ENCODE measurements at regions not wholly inside any gene's neighbourhood (a gene's known extent, or its start where the extent isn't known, plus 50 kb on each side); places are given as distances from the start of the nearest gene placed in this dataset.

- no peak for DNase-seq
Observed at GRCh38 chr1:222097588-222097987, 355.7 kb upstream of the DUSP10 start.

GRCh38 chr1:222096883-222097282, 355.0 kb upstream of the DUSP10 start:
- no peak for DNase-seq

- no peak for DNase-seq
Observed at GRCh38 chr1:222096476-222096772, 354.5 kb upstream of the DUSP10 start.

- peak; percentile 13 to 43 (median 28) for DNase-seq
Observed at GRCh38 chr1:222095606-222096475, 354.0 kb upstream of the DUSP10 start.

GRCh38 chr1:222093518-222093917, 351.6 kb upstream of the DUSP10 start:
- no peak for DNase-seq

- no peak for DNase-seq
Observed at GRCh38 chr1:222090103-222090502, 348.2 kb upstream of the DUSP10 start.

GRCh38 chr1:222087221-222087920, 345.5 kb upstream of the DUSP10 start:
- DNase-seq, result no peak

- no peak for DNase-seq
Observed at GRCh38 chr1:222084996-222085395, 343.1 kb upstream of the DUSP10 start.

- DNase-seq, result no peak
Observed at GRCh38 chr1:222084048-222084447, 342.2 kb upstream of the DUSP10 start.

GRCh38 chr1:222081859-222082258, 340.0 kb upstream of the DUSP10 start:
- DNase-seq, result no peak

GRCh38 chr1:222079566-222079965, 337.7 kb upstream of the DUSP10 start:
- DNase-seq, result no peak

- no peak for DNase-seq
Observed at GRCh38 chr1:222077206-222077605, 335.3 kb upstream of the DUSP10 start.

GRCh38 chr1:222074317-222074716, 332.4 kb upstream of the DUSP10 start:
- no peak for DNase-seq

- DNase-seq, result no peak
Observed at GRCh38 chr1:222073307-222073995, 331.6 kb upstream of the DUSP10 start.

- no peak for DNase-seq
Observed at GRCh38 chr1:222071387-222071786, 329.5 kb upstream of the DUSP10 start.

- DNase-seq, result no peak
Observed at GRCh38 chr1:222068937-222069336, 327.0 kb upstream of the DUSP10 start.

- no peak for DNase-seq
Observed at GRCh38 chr1:222068101-222068500, 326.2 kb upstream of the DUSP10 start.

- DNase-seq, result no peak
Observed at GRCh38 chr1:222066539-222066938, 324.6 kb upstream of the DUSP10 start.

- no peak for DNase-seq
Observed at GRCh38 chr1:222065234-222065633, 323.3 kb upstream of the DUSP10 start.

GRCh38 chr1:222064388-222065211, 322.7 kb upstream of the DUSP10 start:
- DNase-seq, result no peak

- DNase-seq, result no peak
Observed at GRCh38 chr1:222062640-222063039, 320.8 kb upstream of the DUSP10 start.

- no peak for DNase-seq
Observed at GRCh38 chr1:222061711-222062359, 319.9 kb upstream of the DUSP10 start.
